ENCODE measurements at regions not wholly inside any gene's neighbourhood (a gene's known extent, or its start where the extent isn't known, plus 50 kb on each side); places are given as distances from the start of the nearest gene placed in this dataset.

- in situ Hi-C loops (cut with HindIII; ENCODE audit: low sequenced_read_pairs) = no loop called here
Observed at GRCh38 chr1:118739501-118739900, 248.6 kb downstream of the TBX15 start.

- in situ Hi-C loops (cut with HindIII; ENCODE audit: low sequenced_read_pairs) = no loop called here
Observed at GRCh38 chr1:118736322-118736721, 251.8 kb downstream of the TBX15 start.

- in situ Hi-C loops (cut with HindIII; ENCODE audit: low sequenced_read_pairs) = no loop called here
Observed at GRCh38 chr1:118717893-118718292, 270.2 kb downstream of the TBX15 start.

GRCh38 chr1:118716775-118717174 is 271.4 kb downstream of the TBX15 start:
- in situ Hi-C loops (cut with HindIII; ENCODE audit: low sequenced_read_pairs) = no loop called here

- in situ Hi-C loops (cut with HindIII; ENCODE audit: low sequenced_read_pairs) = no loop called here
Observed at GRCh38 chr1:118711356-118711755, 276.8 kb downstream of the TBX15 start.

- in situ Hi-C loops (cut with HindIII; ENCODE audit: low sequenced_read_pairs) = no loop called here
Observed at GRCh38 chr1:118698911-118699310, 289.2 kb downstream of the TBX15 start.

GRCh38 chr1:118692143-118692542 is 296.0 kb downstream of the TBX15 start:
- in situ Hi-C loops (cut with HindIII; ENCODE audit: low sequenced_read_pairs) = no loop called here

- in situ Hi-C loops (cut with HindIII; ENCODE audit: low sequenced_read_pairs) = no loop called here
Observed at GRCh38 chr1:118688891-118689290, 299.3 kb downstream of the TBX15 start.

- in situ Hi-C loops (cut with HindIII; ENCODE audit: low sequenced_read_pairs) = no loop called here
Observed at GRCh38 chr1:118661769-118662320, 326.3 kb downstream of the TBX15 start.

- in situ Hi-C loops (cut with HindIII; ENCODE audit: low sequenced_read_pairs) = no loop called here
Observed at GRCh38 chr1:118660769-118661168, 327.4 kb downstream of the TBX15 start.

- in situ Hi-C loops (cut with HindIII; ENCODE audit: low sequenced_read_pairs) = no loop called here
Observed at GRCh38 chr1:118659646-118660045, 328.5 kb downstream of the TBX15 start.

GRCh38 chr1:118650107-118650807 is 337.9 kb downstream of the TBX15 start:
- in situ Hi-C loops (cut with HindIII; ENCODE audit: low sequenced_read_pairs) = no loop called here

GRCh38 chr1:118649369-118650106 is 338.6 kb downstream of the TBX15 start:
- in situ Hi-C loops (cut with HindIII; ENCODE audit: low sequenced_read_pairs) = no loop called here

GRCh38 chr1:118636004-118636403 is 352.1 kb downstream of the TBX15 start:
- in situ Hi-C loops (cut with HindIII; ENCODE audit: low sequenced_read_pairs) = no loop called here

GRCh38 chr1:118627435-118627834 is 360.7 kb downstream of the TBX15 start:
- in situ Hi-C loops (cut with HindIII; ENCODE audit: low sequenced_read_pairs) = loop anchor here (5.0 kb wide), 1 partner anchor 35 kb away; no protein-coding TSS in a partner anchor

- in situ Hi-C loops (cut with HindIII; ENCODE audit: low sequenced_read_pairs) = no loop called here
Observed at GRCh38 chr1:118621839-118622238, 366.3 kb downstream of the TBX15 start.

GRCh38 chr1:118618618-118619340 is 369.4 kb downstream of the TBX15 start:
- in situ Hi-C loops (cut with HindIII; ENCODE audit: low sequenced_read_pairs) = no loop called here

- in situ Hi-C loops (cut with HindIII; ENCODE audit: low sequenced_read_pairs) = no loop called here
Observed at GRCh38 chr1:118617916-118618315, 370.2 kb downstream of the TBX15 start.

- in situ Hi-C loops (cut with HindIII; ENCODE audit: low sequenced_read_pairs) = no loop called here
Observed at GRCh38 chr1:118615066-118615465, 373.1 kb downstream of the TBX15 start.

- in situ Hi-C loops (cut with HindIII; ENCODE audit: low sequenced_read_pairs) = no loop called here
Observed at GRCh38 chr1:118589238-118589846, 398.8 kb downstream of the TBX15 start.

GRCh38 chr1:118588566-118588965 is 399.6 kb downstream of the TBX15 start:
- in situ Hi-C loops (cut with HindIII; ENCODE audit: low sequenced_read_pairs) = no loop called here
